ENCODE measurements at regions not wholly inside any gene's neighbourhood (a gene's known extent, or its start where the extent isn't known, plus 50 kb on each side); places are given as distances from the start of the nearest gene placed in this dataset.

- TF ChIP-seq CTCF (IDR thresholded peaks at IDR 0.05; ENCODE audit: borderline replicate concordance, insufficient read depth, low read depth, low read length): no peak
- no peak overlapping the region for H3K4me3 ChIP-seq (ENCODE audit: low read depth, low read length)
Observed at GRCh38 chr2:9069543-9069942, 66.1 kb upstream of the MBOAT2 start.

DNA sequence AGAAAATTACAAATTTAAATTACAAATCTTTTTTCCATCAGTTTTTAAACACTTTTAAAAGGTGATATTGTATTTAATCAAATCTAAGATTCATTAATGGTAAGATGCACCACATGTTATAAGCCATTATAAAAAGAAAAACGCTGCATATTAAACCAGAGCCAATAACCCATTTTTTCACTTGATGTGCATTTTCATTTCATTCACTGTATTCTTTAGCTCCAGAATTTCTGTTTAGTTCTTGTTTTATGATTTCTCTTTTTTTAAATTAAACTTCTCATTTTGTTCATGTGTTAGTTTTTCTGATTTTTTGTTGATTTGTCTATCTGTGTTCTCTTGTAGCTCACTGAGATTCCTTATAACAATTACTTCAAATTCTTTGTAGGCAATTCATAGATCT lies 62.4 kb upstream of the MBOAT2 start:
- no peak overlapping the region for H3K4me3 ChIP-seq (ENCODE audit: low read depth, low read length)
- no peak for TF ChIP-seq CTCF (IDR thresholded peaks at IDR 0.05; ENCODE audit: borderline replicate concordance, insufficient read depth, low read depth, low read length)

DNA sequence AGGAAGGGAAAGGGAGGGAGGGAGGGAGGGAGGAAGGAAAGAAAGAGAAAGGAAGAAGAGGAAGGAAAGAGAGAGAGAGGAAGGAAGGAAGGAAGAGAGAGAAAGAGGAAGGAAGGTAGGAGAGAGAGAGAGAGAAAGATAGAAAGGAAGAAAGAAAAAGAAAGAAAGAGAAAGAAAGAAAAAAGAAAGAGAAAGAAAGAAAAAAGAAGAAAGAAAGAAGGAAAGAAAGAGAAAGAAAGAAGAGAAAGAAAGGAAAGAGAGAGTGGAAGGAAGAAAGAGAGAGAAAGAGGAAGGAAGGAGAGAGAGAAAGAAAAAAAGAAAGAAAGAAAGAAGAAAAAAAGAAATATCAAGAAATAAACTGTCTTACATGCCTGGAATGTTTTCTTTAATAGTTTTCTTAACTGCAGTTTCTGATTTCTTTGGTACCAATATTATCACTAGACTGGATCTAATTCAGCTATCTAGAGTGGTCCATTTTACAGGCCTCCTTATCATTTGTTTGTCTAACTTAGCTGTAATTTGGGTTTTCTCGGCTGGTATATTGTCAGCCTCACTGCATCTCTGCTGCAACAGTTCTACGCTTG lies 59.6 kb upstream of the MBOAT2 start:
- no peak for TF ChIP-seq CTCF (IDR thresholded peaks at IDR 0.05; ENCODE audit: borderline replicate concordance, insufficient read depth, low read depth, low read length)
- H3K4me3 ChIP-seq (ENCODE audit: low read depth, low read length): no peak overlapping the region

- no peak for TF ChIP-seq CTCF (IDR thresholded peaks at IDR 0.05; ENCODE audit: borderline replicate concordance, insufficient read depth, low read depth, low read length)
- no peak overlapping the region for H3K4me3 ChIP-seq (ENCODE audit: low read depth, low read length)
Observed at GRCh38 chr2:9060819-9061218, 57.3 kb upstream of the MBOAT2 start.

GRCh38 chr2:9057939-9058761 lies 54.7 kb upstream of the MBOAT2 start:
- no peak for TF ChIP-seq CTCF (IDR thresholded peaks at IDR 0.05; ENCODE audit: borderline replicate concordance, insufficient read depth, low read depth, low read length)
- H3K4me3 ChIP-seq (ENCODE audit: low read depth, low read length): no peak overlapping the region

DNA sequence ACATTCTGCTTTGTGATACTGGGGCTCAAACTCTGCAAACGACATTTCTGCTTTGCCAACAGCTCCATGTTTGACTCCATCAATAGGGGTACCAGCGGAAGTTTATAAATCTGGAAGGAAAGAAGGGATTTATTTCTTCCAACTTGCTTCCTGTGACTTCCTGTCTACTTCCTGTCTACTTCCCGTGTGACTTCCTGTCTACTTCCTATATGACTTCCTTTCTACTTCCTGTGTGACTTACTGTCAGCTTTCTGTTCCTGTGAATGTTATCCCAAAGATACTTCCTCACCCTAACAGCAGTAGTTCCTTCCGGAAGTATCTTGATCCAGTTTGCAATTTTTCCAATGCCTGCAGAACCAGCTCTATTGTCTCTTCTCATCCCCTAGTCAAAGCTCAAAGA lies 52.0 kb upstream of the MBOAT2 start:
- H3K4me3 ChIP-seq (ENCODE audit: low read depth, low read length): no peak overlapping the region
- TF ChIP-seq CTCF (IDR thresholded peaks at IDR 0.05; ENCODE audit: borderline replicate concordance, insufficient read depth, low read depth, low read length): no peak

DNA sequence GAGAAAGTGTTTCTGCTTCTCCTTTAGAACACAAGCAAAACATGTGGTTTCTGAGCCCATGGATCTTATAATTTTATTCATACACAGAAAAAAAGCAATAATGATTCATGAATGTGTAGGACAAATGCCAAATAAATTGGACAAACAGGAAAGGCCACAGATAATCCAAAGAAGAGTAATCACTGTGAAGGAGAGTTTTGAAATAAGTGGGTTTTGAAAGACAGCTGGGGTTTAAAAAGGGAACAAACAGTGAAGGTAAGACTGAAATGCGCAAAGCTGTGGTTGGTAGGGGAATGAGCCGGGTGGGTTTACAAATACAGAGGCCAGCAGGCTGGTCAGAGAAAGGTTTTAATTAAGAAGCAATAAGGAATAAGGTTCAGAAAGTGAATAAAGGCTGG lies 50.0 kb upstream of the MBOAT2 start:
- no peak for TF ChIP-seq CTCF (IDR thresholded peaks at IDR 0.05; ENCODE audit: borderline replicate concordance, insufficient read depth, low read depth, low read length)
- H3K4me3 ChIP-seq (ENCODE audit: low read depth, low read length): no peak overlapping the region

Data from GM12875 (cell line).